SK-N-SH treated with all-trans-retinoic acid at 6 μM for 48 hours (cell line): ENCODE measurements at regions not wholly inside any gene's neighbourhood (a gene's known extent, or its start where the extent isn't known, plus 50 kb on each side); places are given as distances from the start of the nearest gene placed in this dataset.
A peak's percentile ranks its signal among the peaks of the same experiment; 100 is the strongest.

Experiments used
- ATAC-seq: fragments of 200-7000 bp; cut with Tn5 transposase; 3 replicates; pipeline ENCODE4 v1.9.1; 2020; ENCODE audit warnings: mild to moderate bottlenecking, moderate library complexity
- ARNTL ChIP-seq: fragments of 450-650 bp; formaldehyde crosslinking; IDR thresholded peaks from 2 replicates; pipeline ENCODE4 v1.5.0; 2020; ENCODE audit warnings: low read depth, mild to moderate bottlenecking, moderate library complexity, borderline replicate concordance
- BACH2 ChIP-seq: fragments of 250-450 bp; sonication (Bioruptor Pico); IDR thresholded peaks from 2 replicates; pipeline ENCODE4 v1.9.0; 2021; ENCODE audit warnings: mild to moderate bottlenecking, borderline replicate concordance
- CREB5 ChIP-seq: fragments of 250-450 bp; sonication (Bioruptor Pico); IDR thresholded peaks from 2 replicates; pipeline ENCODE4 v1.5.1; 2020; ENCODE audit warnings: low read depth, mild to moderate bottlenecking, moderate library complexity
- CSDC2 ChIP-seq: fragments of 250-450 bp; sonication (Bioruptor Pico); IDR thresholded peaks from 2 replicates; pipeline ENCODE4 v1.5.0; 2020; ENCODE audit warnings: mild to moderate bottlenecking, moderate library complexity
- ESRRG ChIP-seq: fragments of 250-450 bp; sonication (Bioruptor Pico); IDR thresholded peaks from 2 replicates; pipeline ENCODE4 v1.6.1; 2021; ENCODE audit warnings: mild to moderate bottlenecking
- GLIS3 ChIP-seq: fragments of 250-450 bp; sonication (Bioruptor Pico); IDR thresholded peaks from 2 replicates; pipeline ENCODE4 v1.5.0; 2020; ENCODE audit warnings: mild to moderate bottlenecking, moderate library complexity
- ISL1 ChIP-seq: fragments of 250-450 bp; sonication (Bioruptor Pico); IDR thresholded peaks from 2 replicates; pipeline ENCODE4 v2.1.2; 2022; ENCODE audit warnings: mild to moderate bottlenecking, moderate library complexity
- OSR1 ChIP-seq: fragments of 250-450 bp; sonication (Bioruptor Pico); IDR thresholded peaks from 2 replicates; pipeline ENCODE4 v1.8.0; 2022; ENCODE audit warnings: moderate library complexity, mild to moderate bottlenecking, inconsistent platforms
- PPARA ChIP-seq: fragments of 250-450 bp; sonication (Bioruptor Pico); IDR thresholded peaks from 2 replicates; pipeline ENCODE4 v1.5.0; 2020; ENCODE audit warnings: mild to moderate bottlenecking, borderline replicate concordance
- RARB ChIP-seq: fragments of 250-450 bp; sonication (Bioruptor Pico); IDR thresholded peaks from 2 replicates; pipeline ENCODE4 v1.8.0; 2021; ENCODE audit warnings: mild to moderate bottlenecking, moderate library complexity
- SNAI2 ChIP-seq: fragments of 250-450 bp; sonication (Bioruptor Pico); IDR thresholded peaks from 2 replicates; pipeline ENCODE4 v1.5.0; 2020; ENCODE audit warnings: mild to moderate bottlenecking, moderate library complexity
- TCF4 ChIP-seq: fragments of 250-450 bp; sonication (Bioruptor Pico); IDR thresholded peaks from 2 replicates; pipeline ENCODE4 v1.8.0; 2021; ENCODE audit warnings: mild to moderate bottlenecking, moderate library complexity, borderline replicate concordance
- TOX ChIP-seq: fragments of 250-450 bp; sonication (Bioruptor Pico); IDR thresholded peaks from 2 replicates; pipeline ENCODE4 v1.8.0; 2021; ENCODE audit warnings: mild to moderate bottlenecking, moderate library complexity, borderline replicate concordance
- TSHZ2 ChIP-seq: fragments of 250-450 bp; sonication (Bioruptor Pico); IDR thresholded peaks from 2 replicates; pipeline ENCODE4 v1.5.0; 2020; ENCODE audit warnings: mild to moderate bottlenecking, moderate library complexity
- ZC3H10 ChIP-seq: fragments of 250-450 bp; sonication (Bioruptor Pico); IDR thresholded peaks from 2 replicates; pipeline ENCODE4 v1.5.1; 2021; ENCODE audit warnings: mild to moderate bottlenecking, moderate library complexity
- ZFP3 ChIP-seq: fragments of 250-450 bp; sonication (Bioruptor Pico); IDR thresholded peaks from 2 replicates; pipeline ENCODE4 v1.5.0; 2020; ENCODE audit warnings: mild to moderate bottlenecking, moderate library complexity
- ZFP30 ChIP-seq: fragments of 450-650 bp; formaldehyde crosslinking; IDR thresholded peaks from 2 replicates; pipeline ENCODE4 v1.5.0; 2022; ENCODE audit warnings: mild to moderate bottlenecking, moderate library complexity
- ZNF565 ChIP-seq: fragments of 450-650 bp; formaldehyde crosslinking; conservative IDR thresholded peaks from 2 replicates; pipeline ENCODE4 v1.5.0; 2020; ENCODE audit warnings: low read depth, mild to moderate bottlenecking, moderate library complexity
- ZNF70 ChIP-seq: fragments of 450-650 bp; formaldehyde crosslinking; IDR thresholded peaks from 2 replicates; pipeline ENCODE4 v1.5.0; 2020; ENCODE audit warnings: mild to moderate bottlenecking, moderate library complexity
- ZNF8 ChIP-seq: fragments of 450-650 bp; formaldehyde crosslinking; IDR thresholded peaks from 2 replicates; pipeline ENCODE4 v1.5.0; 2020; ENCODE audit warnings: mild to moderate bottlenecking, moderate library complexity
- TF ChIP-seq, protein P1 (sequence below): fragments of 250-450 bp; sonication (Bioruptor Pico); IDR thresholded peaks from 2 replicates; pipeline ENCODE4 v1.8.0; 2021; ENCODE audit warnings: low read depth, mild to moderate bottlenecking, moderate library complexity, borderline replicate concordance

DNA sequence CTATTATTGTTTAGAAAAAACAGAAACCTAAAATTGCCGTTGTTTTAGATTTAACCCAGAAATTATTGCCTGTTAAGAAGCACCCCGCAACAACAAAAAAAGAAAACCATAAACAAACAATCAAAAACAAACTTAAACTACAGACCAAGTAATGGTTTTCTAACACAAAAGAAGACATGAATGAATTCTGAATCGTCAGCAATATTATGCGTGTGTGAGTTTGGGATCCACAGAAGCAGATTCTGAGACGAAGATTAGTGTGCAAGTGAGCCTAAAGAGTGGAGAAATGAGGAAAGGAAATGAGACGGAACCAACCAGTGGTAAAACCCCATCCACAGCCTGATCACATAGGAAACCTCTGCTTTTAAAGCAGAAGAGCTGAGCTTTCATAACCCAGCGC is 1514.9 kb upstream of the PIK3C3 start:
- TF ChIP-seq ESRRG, result no peak
- TF ChIP-seq ZC3H10 (CRISPR knock-in tag), result no peak
- TF ChIP-seq TCF4 (CRISPR knock-in tag), result no peak
- TF ChIP-seq BACH2 (CRISPR knock-in tag), result no peak
- TF ChIP-seq ARNTL, result no peak
- no peak for TF ChIP-seq SNAI2 (CRISPR knock-in tag)
- ATAC-seq, result no peak

DNA sequence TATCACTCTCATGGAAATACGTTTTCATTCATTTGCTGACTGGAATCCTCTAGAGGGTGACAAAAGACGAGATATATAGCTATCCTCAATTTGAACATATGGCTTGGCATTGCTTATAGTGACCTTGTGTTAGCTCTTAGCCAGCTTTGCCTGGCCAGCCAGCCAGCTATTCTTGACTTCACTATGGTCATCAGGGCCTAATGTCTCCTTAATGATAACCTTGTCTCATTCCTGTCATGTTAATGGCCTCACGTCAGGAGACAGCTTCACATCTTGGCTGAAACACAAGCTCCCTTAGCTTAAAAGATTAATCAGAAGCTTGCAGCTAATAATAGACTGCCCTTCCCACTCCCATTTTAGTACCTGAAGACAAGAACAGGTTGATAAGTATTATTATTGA is 1517.5 kb upstream of the PIK3C3 start:
- TF ChIP-seq ARNTL (no peak), ZNF565 (CRISPR knock-in tag) (no peak), ZFP30 (CRISPR knock-in tag) (no peak), CSDC2 (CRISPR knock-in tag) (no peak), TOX (no peak), ZC3H10 (CRISPR knock-in tag) (no peak), ISL1 (CRISPR knock-in tag) (no peak), BACH2 (CRISPR knock-in tag) (no peak), ZNF70 (CRISPR knock-in tag) (no peak), ZFP3 (CRISPR knock-in tag) (no peak), CREB5 (no peak), PPARA (CRISPR knock-in tag) (no peak), SNAI2 (CRISPR knock-in tag) (no peak), ESRRG (no peak), TSHZ2 (CRISPR knock-in tag) (no peak), ZNF8 (CRISPR knock-in tag) (no peak), GLIS3 (CRISPR knock-in tag) (no peak), OSR1 (CRISPR knock-in tag) (no peak), RARB (CRISPR knock-in tag) (no peak)
- TF ChIP-seq, protein P1, sequence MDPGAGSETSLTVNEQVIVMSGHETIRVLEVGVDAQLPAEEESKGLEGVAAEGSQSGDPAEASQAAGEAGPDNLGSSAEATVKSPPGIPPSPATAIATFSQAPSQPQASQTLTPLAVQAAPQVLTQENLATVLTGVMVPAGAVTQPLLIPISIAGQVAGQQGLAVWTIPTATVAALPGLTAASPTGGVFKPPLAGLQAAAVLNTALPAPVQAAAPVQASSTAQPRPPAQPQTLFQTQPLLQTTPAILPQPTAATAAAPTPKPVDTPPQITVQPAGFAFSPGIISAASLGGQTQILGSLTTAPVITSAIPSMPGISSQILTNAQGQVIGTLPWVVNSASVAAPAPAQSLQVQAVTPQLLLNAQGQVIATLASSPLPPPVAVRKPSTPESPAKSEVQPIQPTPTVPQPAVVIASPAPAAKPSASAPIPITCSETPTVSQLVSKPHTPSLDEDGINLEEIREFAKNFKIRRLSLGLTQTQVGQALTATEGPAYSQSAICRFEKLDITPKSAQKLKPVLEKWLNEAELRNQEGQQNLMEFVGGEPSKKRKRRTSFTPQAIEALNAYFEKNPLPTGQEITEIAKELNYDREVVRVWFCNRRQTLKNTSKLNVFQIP (CRISPR knock-in tag), result no peak
- ATAC-seq, result peak; percentile 35; the same call in 1 of the 3 replicates

DNA sequence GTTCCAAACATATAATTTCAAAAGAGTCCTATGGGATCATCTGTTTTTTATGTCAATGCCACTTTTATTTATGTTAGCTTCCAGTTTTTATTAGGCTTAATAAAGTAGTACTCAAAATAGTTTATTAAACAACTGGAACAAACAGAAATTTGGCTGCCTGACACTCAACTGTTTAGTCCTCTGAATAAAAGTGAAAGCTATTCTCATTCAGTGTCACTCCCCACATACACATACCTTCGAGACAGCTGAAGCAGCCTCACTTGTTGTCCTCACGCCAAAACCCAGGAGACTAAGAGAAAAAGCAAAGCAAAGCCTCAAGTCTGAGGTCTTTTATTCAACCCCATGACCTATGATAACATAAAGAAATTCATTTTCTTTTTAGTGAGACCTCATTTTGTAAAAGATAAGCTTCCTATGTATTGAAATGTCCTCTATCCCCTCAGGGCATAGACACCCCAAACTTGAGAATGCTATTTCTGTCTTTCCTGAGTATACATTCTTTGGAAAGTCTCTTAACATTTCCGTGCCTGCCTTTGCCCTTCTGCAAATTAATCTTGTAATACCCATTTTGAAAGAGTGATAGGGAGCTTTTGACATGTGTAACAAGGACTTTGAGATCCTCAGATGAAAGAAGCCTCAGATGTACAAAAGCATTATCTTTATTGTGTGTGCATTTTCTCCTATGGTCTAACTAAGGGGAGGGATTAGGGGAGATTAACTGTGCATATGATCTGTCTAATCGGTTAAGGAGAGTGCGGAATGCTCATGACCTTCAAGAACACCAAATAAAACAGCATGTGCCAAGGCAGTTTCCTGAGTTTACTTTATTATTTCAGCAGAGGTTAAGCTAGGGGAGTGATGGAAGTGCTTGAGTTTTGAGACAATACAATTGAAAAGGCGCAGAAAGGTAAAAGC is 1523.7 kb upstream of the PIK3C3 start:
- no peak for ATAC-seq
- TF ChIP-seq OSR1 (CRISPR knock-in tag) (no peak), TSHZ2 (CRISPR knock-in tag) (no peak), BACH2 (CRISPR knock-in tag) (no peak), ZFP3 (CRISPR knock-in tag) (no peak), TOX (no peak)
- TF ChIP-seq, all 23 proteins: peak for 0
